ENCODE measurements at regions not wholly inside any gene's neighbourhood (a gene's known extent, or its start where the extent isn't known, plus 50 kb on each side); places are given as distances from the start of the nearest gene placed in this dataset.

DNA sequence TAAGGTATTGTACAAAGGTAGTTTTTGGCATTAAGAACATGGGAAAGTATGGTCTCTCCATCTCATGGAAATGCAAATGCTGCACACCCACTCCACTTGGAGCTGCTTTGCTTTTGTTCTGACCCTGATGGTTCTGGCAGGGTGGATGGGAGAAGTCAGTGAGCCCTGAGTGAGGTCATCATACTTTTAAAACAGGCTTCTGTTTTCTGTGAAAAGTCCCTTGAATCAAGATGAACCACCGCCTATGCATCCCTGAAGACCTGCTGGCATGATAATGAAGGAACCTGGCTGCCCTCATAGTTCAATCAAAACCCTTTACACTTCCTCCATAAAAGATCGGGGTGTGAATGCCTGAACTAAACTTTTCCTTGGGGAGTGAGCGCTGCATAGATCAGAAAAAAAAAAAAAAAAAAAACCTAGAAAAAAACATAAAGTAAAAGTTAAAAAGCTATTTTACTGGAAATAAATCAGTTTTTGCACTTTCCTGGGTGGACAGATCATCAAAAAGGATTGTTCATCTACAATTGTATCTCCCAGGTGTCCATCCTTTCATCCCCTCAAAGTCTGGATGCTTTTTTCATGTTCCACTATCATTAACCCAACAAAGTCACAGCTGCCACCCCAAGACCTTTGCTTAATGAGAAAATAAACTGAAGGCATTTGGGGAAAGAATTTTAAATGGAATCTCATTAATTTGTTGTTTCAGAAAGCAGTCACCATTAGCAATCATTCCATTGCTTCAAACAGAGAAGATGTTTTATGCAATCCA, 728.1 kb upstream of the DDX18 start:
- no peaks in the 10 kb centered on the region for H3K27me3 ChIP-seq (ENCODE audit: control insufficient read depth in 4 of 4, insufficient read depth in 4 of 4, low read length in 3 of 4)
- no peaks in the 10 kb centered on the region for H3K9me3 ChIP-seq (ENCODE audit: control insufficient read depth in 4 of 4, low read length in 3 of 4)
- no peak overlapping the region for H3K4me3 ChIP-seq (ENCODE audit: low read depth in 1 of 3, low read length in 3 of 3)
- H3K36me3 ChIP-seq (ENCODE audit: control insufficient read depth in 4 of 4, insufficient read depth in 3 of 4, low read depth in 1 of 4, low read length in 3 of 4): no peaks in the 10 kb centered on the region
- no peak overlapping the region for H3K9ac ChIP-seq (ENCODE audit: low read depth in 1 of 2, low read length in 2 of 2)
- TF ChIP-seq JUND (IDR thresholded peaks at IDR 0.05) (no peak), FOXA1 (IDR thresholded peaks at IDR 0.05) (no peak)
- no peaks in the 10 kb centered on the region for H3K4me1 ChIP-seq (ENCODE audit: control insufficient read depth in 4 of 4, insufficient read depth in 4 of 4, low read length in 3 of 4)
- 76% methylated on average over 3 of the region's 3 CpGs for WGBS
- no peak overlapping the region for H3K27ac ChIP-seq (ENCODE audit: low read depth in 1 of 2, low read length in 2 of 2)
- no peak for DNase-seq (ENCODE audit: low spot score)

DNA sequence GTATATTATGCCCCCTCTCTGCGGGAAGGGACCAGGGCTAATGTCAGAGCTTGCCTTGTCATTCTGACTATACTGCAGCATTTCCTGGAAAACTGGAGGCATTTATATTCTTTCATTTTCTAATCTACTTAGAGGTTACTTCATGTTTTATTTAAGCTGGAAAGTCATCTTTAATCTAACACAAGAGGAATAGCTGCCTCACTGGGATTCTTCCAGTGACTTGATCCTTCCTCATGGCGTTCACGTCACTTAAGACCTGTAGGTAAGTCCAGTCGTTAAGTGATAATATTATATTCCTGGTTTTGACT, 727.6 kb upstream of the DDX18 start:
- Histone ChIP-seq H3K36me3 (ENCODE audit: control insufficient read depth in 4 of 4, insufficient read depth in 3 of 4, low read depth in 1 of 4, low read length in 3 of 4) (no peaks in the 10 kb centered on the region), H3K9ac (ENCODE audit: low read depth in 1 of 2, low read length in 2 of 2) (no peak overlapping the region), H3K4me1 (ENCODE audit: control insufficient read depth in 4 of 4, insufficient read depth in 4 of 4, low read length in 3 of 4) (no peaks in the 10 kb centered on the region), H3K27me3 (ENCODE audit: control insufficient read depth in 4 of 4, insufficient read depth in 4 of 4, low read length in 3 of 4) (no peaks in the 10 kb centered on the region), H3K27ac (ENCODE audit: low read depth in 1 of 2, low read length in 2 of 2) (no peak overlapping the region), H3K9me3 (ENCODE audit: control insufficient read depth in 4 of 4, low read length in 3 of 4) (no peaks in the 10 kb centered on the region), H3K4me3 (ENCODE audit: low read depth in 1 of 3, low read length in 3 of 3) (no peak overlapping the region)
- TF ChIP-seq SP1 (IDR thresholded peaks at IDR 0.05): no peak
- TF ChIP-seq TAF1 (conservative IDR thresholded peaks at IDR 0.05): no peak
- TF ChIP-seq EGR1 (IDR thresholded peaks at IDR 0.05; ENCODE audit: low read depth in 2 of 2): no peak
- TF ChIP-seq RAD21 (IDR thresholded peaks at IDR 0.05): no peak
- no peak for TF ChIP-seq YY1 (IDR thresholded peaks at IDR 0.05)
- TF ChIP-seq, protein P1, sequence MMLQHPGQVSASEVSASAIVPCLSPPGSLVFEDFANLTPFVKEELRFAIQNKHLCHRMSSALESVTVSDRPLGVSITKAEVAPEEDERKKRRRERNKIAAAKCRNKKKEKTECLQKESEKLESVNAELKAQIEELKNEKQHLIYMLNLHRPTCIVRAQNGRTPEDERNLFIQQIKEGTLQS (IDR thresholded peaks at IDR 0.05): no peak
- TF ChIP-seq, protein P2, sequence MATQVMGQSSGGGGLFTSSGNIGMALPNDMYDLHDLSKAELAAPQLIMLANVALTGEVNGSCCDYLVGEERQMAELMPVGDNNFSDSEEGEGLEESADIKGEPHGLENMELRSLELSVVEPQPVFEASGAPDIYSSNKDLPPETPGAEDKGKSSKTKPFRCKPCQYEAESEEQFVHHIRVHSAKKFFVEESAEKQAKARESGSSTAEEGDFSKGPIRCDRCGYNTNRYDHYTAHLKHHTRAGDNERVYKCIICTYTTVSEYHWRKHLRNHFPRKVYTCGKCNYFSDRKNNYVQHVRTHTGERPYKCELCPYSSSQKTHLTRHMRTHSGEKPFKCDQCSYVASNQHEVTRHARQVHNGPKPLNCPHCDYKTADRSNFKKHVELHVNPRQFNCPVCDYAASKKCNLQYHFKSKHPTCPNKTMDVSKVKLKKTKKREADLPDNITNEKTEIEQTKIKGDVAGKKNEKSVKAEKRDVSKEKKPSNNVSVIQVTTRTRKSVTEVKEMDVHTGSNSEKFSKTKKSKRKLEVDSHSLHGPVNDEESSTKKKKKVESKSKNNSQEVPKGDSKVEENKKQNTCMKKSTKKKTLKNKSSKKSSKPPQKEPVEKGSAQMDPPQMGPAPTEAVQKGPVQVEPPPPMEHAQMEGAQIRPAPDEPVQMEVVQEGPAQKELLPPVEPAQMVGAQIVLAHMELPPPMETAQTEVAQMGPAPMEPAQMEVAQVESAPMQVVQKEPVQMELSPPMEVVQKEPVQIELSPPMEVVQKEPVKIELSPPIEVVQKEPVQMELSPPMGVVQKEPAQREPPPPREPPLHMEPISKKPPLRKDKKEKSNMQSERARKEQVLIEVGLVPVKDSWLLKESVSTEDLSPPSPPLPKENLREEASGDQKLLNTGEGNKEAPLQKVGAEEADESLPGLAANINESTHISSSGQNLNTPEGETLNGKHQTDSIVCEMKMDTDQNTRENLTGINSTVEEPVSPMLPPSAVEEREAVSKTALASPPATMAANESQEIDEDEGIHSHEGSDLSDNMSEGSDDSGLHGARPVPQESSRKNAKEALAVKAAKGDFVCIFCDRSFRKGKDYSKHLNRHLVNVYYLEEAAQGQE (IDR thresholded peaks at IDR 0.05): no peak
- TF ChIP-seq HNF4G (IDR thresholded peaks at IDR 0.05): no peak
- TF ChIP-seq HNF4A (conservative IDR thresholded peaks at IDR 0.05): no peak
- TF ChIP-seq GABPA (IDR thresholded peaks at IDR 0.05 in 1 of 2, conservative IDR thresholded peaks at IDR 0.05 in 1 of 2): no peak
- TF ChIP-seq, protein P3, sequence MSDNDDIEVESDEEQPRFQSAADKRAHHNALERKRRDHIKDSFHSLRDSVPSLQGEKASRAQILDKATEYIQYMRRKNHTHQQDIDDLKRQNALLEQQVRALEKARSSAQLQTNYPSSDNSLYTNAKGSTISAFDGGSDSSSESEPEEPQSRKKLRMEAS (IDR thresholded peaks at IDR 0.05): no peak
- TF ChIP-seq RXRA (IDR thresholded peaks at IDR 0.05): no peak
- TF ChIP-seq, protein P4, sequence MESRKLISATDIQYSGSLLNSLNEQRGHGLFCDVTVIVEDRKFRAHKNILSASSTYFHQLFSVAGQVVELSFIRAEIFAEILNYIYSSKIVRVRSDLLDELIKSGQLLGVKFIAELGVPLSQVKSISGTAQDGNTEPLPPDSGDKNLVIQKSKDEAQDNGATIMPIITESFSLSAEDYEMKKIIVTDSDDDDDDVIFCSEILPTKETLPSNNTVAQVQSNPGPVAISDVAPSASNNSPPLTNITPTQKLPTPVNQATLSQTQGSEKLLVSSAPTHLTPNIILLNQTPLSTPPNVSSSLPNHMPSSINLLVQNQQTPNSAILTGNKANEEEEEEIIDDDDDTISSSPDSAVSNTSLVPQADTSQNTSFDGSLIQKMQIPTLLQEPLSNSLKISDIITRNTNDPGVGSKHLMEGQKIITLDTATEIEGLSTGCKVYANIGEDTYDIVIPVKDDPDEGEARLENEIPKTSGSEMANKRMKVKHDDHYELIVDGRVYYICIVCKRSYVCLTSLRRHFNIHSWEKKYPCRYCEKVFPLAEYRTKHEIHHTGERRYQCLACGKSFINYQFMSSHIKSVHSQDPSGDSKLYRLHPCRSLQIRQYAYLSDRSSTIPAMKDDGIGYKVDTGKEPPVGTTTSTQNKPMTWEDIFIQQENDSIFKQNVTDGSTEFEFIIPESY (IDR thresholded peaks at IDR 0.05): no peak
- 74% methylated on average over 4 of the region's 4 CpGs for WGBS
- DNase-seq (ENCODE audit: low spot score): no peak

Data from liver (tissue), 7 donors.